ENCODE measurements at regions not wholly inside any gene's neighbourhood (a gene's known extent, or its start where the extent isn't known, plus 50 kb on each side); places are given as distances from the start of the nearest gene placed in this dataset.

DNA sequence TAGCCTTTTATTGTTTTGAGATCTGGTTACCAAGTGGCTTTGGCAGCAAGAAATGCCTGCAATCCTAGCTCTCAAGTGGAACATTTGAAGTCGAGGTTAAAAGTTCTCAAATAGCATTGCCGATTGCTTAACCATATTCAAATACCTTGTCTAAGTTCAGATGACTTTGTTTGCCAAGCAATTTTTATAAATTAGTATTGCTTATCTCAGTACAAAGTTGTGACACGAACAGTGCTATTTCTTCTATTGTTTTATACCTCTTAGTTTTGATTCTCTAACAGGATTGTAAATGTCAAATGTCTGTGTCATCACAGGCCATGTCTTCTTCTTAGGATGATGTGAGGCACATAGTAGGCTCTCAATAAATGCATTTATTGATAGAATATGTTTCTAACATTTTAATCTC, 633.3 kb downstream of the PTPRC start:
- POLR2A ChIA-PET: no interaction called here
- CTCF ChIA-PET: interaction anchor here (1.6 kb wide), 1 partner anchor 31 kb away, joined by 6 read pairs; no protein-coding TSS in a partner anchor
- peak; percentile 77 for DNase-seq (ENCODE audit: low read depth, low spot score)
- no peak overlapping the region for H3K4me3 ChIP-seq (ENCODE audit: low read depth, low read length)
- TF ChIP-seq, protein P1, sequence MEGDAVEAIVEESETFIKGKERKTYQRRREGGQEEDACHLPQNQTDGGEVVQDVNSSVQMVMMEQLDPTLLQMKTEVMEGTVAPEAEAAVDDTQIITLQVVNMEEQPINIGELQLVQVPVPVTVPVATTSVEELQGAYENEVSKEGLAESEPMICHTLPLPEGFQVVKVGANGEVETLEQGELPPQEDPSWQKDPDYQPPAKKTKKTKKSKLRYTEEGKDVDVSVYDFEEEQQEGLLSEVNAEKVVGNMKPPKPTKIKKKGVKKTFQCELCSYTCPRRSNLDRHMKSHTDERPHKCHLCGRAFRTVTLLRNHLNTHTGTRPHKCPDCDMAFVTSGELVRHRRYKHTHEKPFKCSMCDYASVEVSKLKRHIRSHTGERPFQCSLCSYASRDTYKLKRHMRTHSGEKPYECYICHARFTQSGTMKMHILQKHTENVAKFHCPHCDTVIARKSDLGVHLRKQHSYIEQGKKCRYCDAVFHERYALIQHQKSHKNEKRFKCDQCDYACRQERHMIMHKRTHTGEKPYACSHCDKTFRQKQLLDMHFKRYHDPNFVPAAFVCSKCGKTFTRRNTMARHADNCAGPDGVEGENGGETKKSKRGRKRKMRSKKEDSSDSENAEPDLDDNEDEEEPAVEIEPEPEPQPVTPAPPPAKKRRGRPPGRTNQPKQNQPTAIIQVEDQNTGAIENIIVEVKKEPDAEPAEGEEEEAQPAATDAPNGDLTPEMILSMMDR (IDR thresholded peaks at IDR 0.05; ENCODE audit: insufficient read depth, low read length, missing control alignments): no peak

DNA sequence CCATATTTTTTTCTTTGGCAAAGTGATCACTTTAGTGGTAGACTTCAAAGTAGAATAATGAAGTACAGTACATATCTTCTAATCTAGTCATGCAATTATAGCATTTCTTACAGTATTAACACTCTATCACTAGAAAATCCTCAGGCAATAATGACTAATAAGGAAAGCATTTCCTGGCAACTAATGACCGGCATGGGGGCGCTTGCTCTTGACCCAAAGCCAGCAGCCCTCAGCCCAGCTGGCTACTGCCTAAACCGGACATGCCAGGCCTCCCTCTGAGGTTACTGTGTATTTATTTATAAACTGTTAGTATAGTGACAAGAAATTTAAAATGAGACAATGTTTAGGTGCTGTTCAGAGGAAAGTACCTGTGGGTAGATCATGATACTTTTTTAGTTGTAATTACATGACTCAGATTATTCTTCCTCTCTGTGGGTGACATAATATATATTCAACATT, 633.8 kb downstream of the PTPRC start:
- POLR2A ChIA-PET: no interaction called here
- DNase-seq (ENCODE audit: low read depth, low spot score): peak; percentile 79
- H3K4me3 ChIP-seq (ENCODE audit: low read depth, low read length): no peak overlapping the region
- TF ChIP-seq, protein P1 (IDR thresholded peaks at IDR 0.05; ENCODE audit: insufficient read depth, low read length, missing control alignments): no peak
- CTCF ChIA-PET: no interaction called here

DNA sequence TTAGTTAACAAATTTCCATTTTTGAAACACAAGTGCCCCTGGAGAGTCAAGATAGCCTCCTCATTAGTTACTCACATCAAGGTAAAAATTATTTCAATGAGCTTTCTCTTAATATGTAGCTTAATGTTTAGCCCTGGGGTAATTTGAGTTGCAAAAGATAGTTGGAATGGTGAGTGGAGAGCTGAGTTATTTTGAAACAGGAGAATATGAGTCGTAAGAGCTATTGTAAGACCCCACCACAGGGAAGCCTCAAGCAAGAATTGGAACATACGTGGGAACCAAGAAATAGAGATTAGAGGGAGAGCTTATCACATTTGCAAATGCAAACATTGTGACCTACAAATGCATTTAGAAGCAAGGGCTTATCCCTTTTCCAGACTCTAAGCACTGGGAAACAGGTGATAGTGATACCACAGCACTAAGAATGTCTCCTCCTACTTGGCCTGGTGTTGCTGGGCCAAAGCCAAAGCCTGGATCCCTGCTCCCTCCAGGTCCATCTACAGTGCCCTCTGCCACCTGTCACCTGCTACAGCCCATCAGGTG, 635.1 kb downstream of the PTPRC start:
- no peak overlapping the region for H3K4me3 ChIP-seq (ENCODE audit: low read depth, low read length)
- ChIA-PET CTCF (interaction anchor here (1.1 kb wide), 1 partner anchor 30 kb away, joined by 3 read pairs; no protein-coding TSS in a partner anchor), POLR2A (no interaction called here)
- DNase-seq (ENCODE audit: low read depth, low spot score): no peak
- TF ChIP-seq, protein P1 (IDR thresholded peaks at IDR 0.05; ENCODE audit: insufficient read depth, low read length, missing control alignments): no peak

DNA sequence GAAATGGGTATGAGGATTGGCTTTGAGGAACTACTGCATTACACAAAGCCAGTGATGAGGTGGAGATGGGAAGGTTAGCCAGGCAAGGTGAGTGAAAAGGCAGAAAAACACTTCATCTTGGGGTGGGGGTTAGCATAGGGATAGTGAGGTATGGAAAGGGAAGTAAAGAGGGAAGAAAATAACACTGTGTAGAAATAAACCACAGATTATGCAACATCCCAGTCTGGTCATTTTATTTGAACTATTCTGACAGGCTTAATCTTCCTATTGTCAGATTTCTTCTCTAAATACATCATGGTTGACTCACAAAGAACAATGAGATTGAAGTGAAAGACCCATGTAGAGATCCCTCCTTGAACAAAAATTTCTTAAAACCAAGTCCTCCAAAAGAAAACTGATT, 640.2 kb downstream of the PTPRC start:
- DNase-seq (ENCODE audit: low read depth, low spot score): no peak
- TF ChIP-seq, protein P1 (IDR thresholded peaks at IDR 0.05; ENCODE audit: insufficient read depth, low read length, missing control alignments): no peak
- ChIA-PET POLR2A (no interaction called here), CTCF (no interaction called here)
- no peak overlapping the region for H3K4me3 ChIP-seq (ENCODE audit: low read depth, low read length)

DNA sequence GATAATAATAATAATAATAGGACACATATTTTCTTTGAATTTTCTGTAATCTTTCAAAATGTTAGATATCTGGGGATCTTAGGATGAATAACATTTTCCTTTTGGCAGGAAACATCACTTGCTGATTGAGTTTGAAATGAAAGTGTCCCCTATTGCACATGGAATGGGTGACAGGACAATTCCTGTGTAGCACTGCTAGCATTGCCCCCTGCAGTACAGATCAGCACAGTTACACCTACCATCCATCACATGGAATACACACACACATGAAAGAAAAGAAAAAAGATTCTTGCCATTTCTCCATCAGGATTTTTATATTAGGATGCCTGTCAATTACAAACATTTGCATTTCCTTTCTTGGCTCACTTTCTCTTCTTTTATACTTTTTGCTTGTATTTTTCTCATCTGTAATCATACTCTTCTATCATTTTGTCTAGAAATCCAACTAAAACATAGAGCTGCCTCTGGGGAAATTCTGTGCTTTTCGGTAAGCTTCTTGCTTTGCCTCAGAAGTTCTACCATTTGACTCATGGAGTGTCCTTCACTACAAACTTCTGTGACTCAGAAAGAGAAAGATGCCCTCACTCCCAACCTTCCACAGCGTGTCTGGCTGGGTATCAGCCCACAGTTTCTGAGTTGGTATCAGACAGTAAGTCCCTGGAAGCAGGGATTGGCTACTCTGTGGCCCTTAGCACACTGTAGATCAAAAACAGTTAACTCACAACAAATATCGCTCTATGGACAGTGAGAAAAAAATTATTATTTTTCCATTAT, 641.2 kb downstream of the PTPRC start:
- no peak for DNase-seq (ENCODE audit: low read depth, low spot score)
- POLR2A ChIA-PET: no interaction called here
- H3K4me3 ChIP-seq (ENCODE audit: low read depth, low read length): no peak overlapping the region
- CTCF ChIA-PET: no interaction called here
- TF ChIP-seq, protein P1 (IDR thresholded peaks at IDR 0.05; ENCODE audit: insufficient read depth, low read length, missing control alignments): no peak

DNA sequence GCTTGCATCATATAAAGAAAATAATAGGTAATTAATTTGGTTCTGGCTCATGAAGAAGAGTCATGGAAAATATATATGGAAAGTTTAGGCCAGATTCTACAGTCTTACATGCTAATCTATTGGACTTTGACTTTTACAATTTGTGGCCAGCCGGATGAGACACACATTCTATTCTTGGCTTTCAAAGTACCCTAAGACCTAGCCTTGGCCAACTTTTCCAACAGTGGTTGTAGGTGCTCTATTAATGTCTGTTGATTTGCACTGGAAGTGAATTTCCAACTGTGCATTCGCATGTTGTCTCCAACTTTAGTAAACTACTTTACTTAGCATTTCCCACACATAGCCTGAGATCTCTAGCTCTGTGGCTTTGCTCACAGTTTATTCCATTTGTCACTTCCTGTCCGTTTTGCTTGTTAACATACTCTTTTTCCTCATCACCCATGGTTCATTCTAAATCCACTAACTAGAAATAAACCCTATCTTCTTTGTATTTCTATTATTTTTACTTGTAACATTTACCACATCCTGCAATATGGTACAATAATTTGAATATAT, 644.0 kb downstream of the PTPRC start:
- POLR2A ChIA-PET: no interaction called here
- CTCF ChIA-PET: interaction anchor here (0.9 kb wide), 1 partner anchor 17 kb away, joined by 3 read pairs; no protein-coding TSS in a partner anchor
- TF ChIP-seq, protein P1 (IDR thresholded peaks at IDR 0.05; ENCODE audit: insufficient read depth, low read length, missing control alignments): no peak
- no peak overlapping the region for H3K4me3 ChIP-seq (ENCODE audit: low read depth, low read length)
- no peak for DNase-seq (ENCODE audit: low read depth, low spot score)

Measured in AG04449 (cell line).